IPS-15b (cell line): ENCODE measurements at regions not wholly inside any gene's neighbourhood (a gene's known extent, or its start where the extent isn't known, plus 50 kb on each side); places are given as distances from the start of the nearest gene placed in this dataset.

Experiments
- H3K27me3 ChIP-seq: one replicate; pipeline ENCODE4 v1.6.1; 2013; ENCODE audit warnings: low read length; ENCODE audit not compliant: control insufficient read depth, insufficient read depth
- H3K36me3 ChIP-seq: one replicate; pipeline ENCODE4 v1.6.1; 2013; ENCODE audit warnings: low read length; ENCODE audit not compliant: control insufficient read depth, insufficient read depth
- H3K4me1 ChIP-seq: one replicate; pipeline ENCODE4 v1.6.1; 2013; ENCODE audit warnings: mild to moderate bottlenecking, low read length; ENCODE audit not compliant: control insufficient read depth, insufficient read depth
- H3K4me3 ChIP-seq: one replicate; pipeline ENCODE4 v1.5.1; 2013; ENCODE audit warnings: low read depth, low read length
- H3K9ac ChIP-seq: one replicate; pipeline ENCODE4 v1.6.1; 2013; ENCODE audit warnings: low read depth, mild to moderate bottlenecking, low read length
- H3K9me3 ChIP-seq: one replicate; pipeline ENCODE4 v1.6.1; 2013; ENCODE audit warnings: mild to moderate bottlenecking, low read length; ENCODE audit not compliant: control insufficient read depth, insufficient read depth

DNA sequence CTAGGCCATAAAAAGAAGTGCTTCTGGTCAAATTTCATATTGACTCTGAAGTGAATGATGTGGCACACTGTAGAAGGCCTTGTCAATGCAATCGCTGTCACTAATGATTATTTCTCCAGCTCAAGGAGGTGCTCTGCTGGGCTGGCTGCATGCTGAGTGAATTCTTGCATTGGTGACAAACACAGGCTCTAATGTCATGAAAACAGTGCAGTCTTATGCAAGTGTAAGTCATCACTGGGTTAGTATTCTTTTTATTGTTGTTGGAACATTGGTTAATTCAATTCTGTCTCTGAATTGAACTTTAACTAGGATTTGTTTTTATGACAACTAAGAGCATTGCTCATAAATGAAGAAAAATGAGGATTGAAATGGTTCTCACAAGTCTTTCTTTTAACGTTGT lies 57.3 kb upstream of the CD180 start:
- Histone ChIP-seq H3K9ac (no peak overlapping the region), H3K36me3 (no peaks in the 10 kb centered on the region), H3K4me1 (no peaks in the 10 kb centered on the region), H3K9me3 (no peaks in the 10 kb centered on the region), H3K4me3 (no peak overlapping the region), H3K27me3 (no peaks in the 10 kb centered on the region)

DNA sequence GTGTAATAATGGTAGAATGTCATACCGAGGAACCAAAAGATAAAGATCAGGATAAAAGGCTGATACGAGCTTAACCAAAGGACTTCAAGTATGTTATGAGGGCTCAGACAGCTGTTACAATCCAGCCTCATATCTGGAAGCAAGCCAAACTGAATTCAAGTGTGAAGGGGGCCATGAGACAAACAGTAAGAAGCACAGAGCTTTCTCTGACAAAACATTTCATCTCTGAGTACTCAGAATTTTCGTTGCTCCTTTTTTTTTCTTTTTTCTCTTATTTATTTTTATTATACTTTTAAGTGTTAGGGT lies 52.9 kb upstream of the CD180 start:
- no peaks in the 10 kb centered on the region for H3K4me1 ChIP-seq
- no peaks in the 10 kb centered on the region for H3K36me3 ChIP-seq
- no peaks in the 10 kb centered on the region for H3K27me3 ChIP-seq
- H3K9me3 ChIP-seq = no peaks in the 10 kb centered on the region
- no peak overlapping the region for H3K4me3 ChIP-seq
- H3K9ac ChIP-seq = no peak overlapping the region

DNA sequence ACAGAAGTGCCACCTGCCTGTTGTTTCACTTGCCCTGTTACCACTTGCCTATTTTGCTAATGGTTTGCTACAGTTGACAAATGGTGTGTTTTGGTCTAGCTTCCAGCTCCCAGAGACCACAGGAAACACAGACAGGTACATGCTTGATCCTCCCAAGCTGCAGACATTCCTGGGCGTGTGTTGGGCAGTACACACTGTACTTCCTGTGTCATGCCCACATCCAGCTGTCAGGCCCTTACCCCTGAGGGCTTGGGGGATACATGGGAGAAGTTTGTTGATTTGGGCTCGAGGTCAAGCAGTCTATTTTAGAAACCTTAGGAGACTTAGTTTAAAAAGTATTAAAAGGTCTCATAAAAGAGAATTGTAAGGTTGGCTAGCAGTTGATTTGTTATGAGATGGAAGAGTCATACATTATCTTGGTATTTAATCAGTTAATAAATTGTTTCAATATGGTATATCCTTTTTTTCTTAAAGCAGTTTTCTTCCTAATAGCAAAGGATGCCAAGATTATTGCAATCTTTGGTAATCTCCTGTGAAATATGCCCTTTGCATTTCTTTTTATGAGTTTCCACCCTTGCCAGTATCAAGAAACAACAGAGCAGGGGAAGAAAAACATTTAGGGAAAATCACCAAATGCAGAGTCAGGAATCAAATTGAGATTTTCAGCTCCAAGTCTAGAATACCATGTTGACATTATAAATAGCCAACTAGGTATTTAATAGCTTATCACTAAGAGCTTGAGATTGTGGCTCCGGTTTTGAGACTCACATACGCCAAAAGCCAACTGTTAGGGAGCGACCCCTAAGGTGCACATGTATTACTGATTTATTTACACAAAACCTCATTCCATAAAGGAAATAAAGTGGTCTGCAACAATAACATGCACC lies 52.3 kb upstream of the CD180 start:
- H3K36me3 ChIP-seq = no peaks in the 10 kb centered on the region
- H3K4me3 ChIP-seq = no peak overlapping the region
- no peaks in the 10 kb centered on the region for H3K4me1 ChIP-seq
- H3K9me3 ChIP-seq = no peaks in the 10 kb centered on the region
- no peak overlapping the region for H3K9ac ChIP-seq
- H3K27me3 ChIP-seq = no peaks in the 10 kb centered on the region

DNA sequence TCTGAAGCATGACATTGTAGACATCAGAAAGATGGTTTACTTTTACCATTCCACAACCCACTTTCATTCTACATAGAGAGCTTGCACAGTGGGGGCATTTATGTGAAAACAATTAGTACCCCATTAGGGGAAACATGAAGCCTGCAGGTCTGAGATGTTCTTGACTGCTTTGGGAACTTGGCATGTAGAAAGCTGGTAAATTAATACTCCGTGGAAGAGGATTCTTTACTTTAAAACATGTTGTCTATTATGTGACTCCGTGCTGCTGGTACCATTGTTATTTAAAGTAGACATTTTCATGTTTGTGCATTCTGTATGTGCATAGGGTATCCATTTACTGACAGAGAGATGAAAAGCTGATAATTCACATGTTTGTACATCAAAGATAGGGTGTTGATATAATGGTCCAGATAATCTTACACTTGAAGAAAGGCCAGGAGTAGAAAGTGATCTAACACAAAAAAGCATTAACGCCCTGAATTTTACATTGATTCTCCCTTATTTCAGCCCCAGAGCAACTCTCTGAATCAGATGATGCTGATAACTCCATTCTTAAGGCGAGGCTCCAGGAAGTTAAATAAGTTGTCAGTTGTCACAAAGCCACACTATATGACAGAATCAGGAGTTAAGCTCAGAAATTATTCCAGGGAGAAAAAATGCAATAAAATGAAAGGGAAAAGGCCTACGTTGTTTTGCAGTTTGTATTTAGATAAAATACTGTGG lies 50.1 kb upstream of the CD180 start:
- no peaks in the 10 kb centered on the region for H3K27me3 ChIP-seq
- H3K36me3 ChIP-seq = no peaks in the 10 kb centered on the region
- no peaks in the 10 kb centered on the region for H3K4me1 ChIP-seq
- no peak overlapping the region for H3K9ac ChIP-seq
- no peaks in the 10 kb centered on the region for H3K9me3 ChIP-seq
- no peak overlapping the region for H3K4me3 ChIP-seq
